HCT116 (cell line): ENCODE measurements at regions not wholly inside any gene's neighbourhood (a gene's known extent, or its start where the extent isn't known, plus 50 kb on each side); places are given as distances from the start of the nearest gene placed in this dataset.

Experiments used
- CTCF ChIP-seq, 3 experiments: fragments of 200-600 bp in 1 of 3; sonication (generic) in 1 of 3; IDR thresholded peaks in 2 of 3; conservative IDR thresholded peaks in 1 of 3; 2 replicates each; pipeline ENCODE4 v1.5.1; 2012 to 2017; ENCODE audit warnings: low read depth in 2 of 3, low read length in 2 of 3, antibody characterized with exemption in 1 of 3, borderline replicate concordance in 1 of 3, control low read depth in 1 of 3, mild to moderate bottlenecking in 1 of 3, mixed read lengths in 1 of 3, mixed run types in 1 of 3, moderate library complexity in 1 of 3; ENCODE audit not compliant: insufficient read depth in 1 of 3
- EZH2 ChIP-seq: fragments of 200-600 bp; sonication (generic); IDR thresholded peaks from 2 replicates; pipeline ENCODE4 v1.6.1; 2017; ENCODE audit warnings: antibody characterized with exemption, mixed run types
- EZH2phosphoT487 ChIP-seq: fragments of 200-600 bp; IDR thresholded peaks from 2 replicates; pipeline ENCODE4 v1.6.1; 2018; ENCODE audit warnings: antibody characterized with exemption, borderline replicate concordance
- MAX ChIP-seq: IDR thresholded peaks from 2 replicates; pipeline ENCODE4 v1.6.1; 2012
- POLR2A ChIP-seq: IDR thresholded peaks from 2 replicates; pipeline ENCODE4 v1.7.0; 2011; ENCODE audit warnings: borderline replicate concordance; ENCODE audit not compliant: insufficient read depth, insufficient read length; ENCODE audit errors: extremely low read depth
- POLR2AphosphoS5 ChIP-seq: IDR thresholded peaks from 2 replicates; pipeline ENCODE4 v1.6.1; 2011; ENCODE audit warnings: mild to moderate bottlenecking, low read depth, low read length, moderate library complexity
- RAD21 ChIP-seq: IDR thresholded peaks from 2 replicates; pipeline ENCODE4 v1.6.1; 2012; ENCODE audit warnings: low read depth, mild to moderate bottlenecking
- REST ChIP-seq: IDR thresholded peaks from 2 replicates; pipeline ENCODE4 v1.6.1; 2012; ENCODE audit warnings: low read depth
- SIN3A ChIP-seq: IDR thresholded peaks from 2 replicates; pipeline ENCODE4 v1.6.1; 2012; ENCODE audit warnings: low read depth
- SP1 ChIP-seq: IDR thresholded peaks from 2 replicates; pipeline ENCODE4 v1.6.1; 2012; ENCODE audit warnings: low read depth
- YY1 ChIP-seq: IDR thresholded peaks from 2 replicates; pipeline ENCODE4 v1.6.1; 2011; ENCODE audit warnings: low read length, low read depth, moderate library complexity, mild to moderate bottlenecking; ENCODE audit not compliant: insufficient replicate concordance; ENCODE audit errors: extremely low read depth
- ZNF274 ChIP-seq: fragments of 200-500 bp; sonication (Bioruptor generic); IDR thresholded peaks from 2 replicates; pipeline ENCODE4 v1.6.1; 2014; ENCODE audit warnings: mild to moderate bottlenecking, low read depth, low read length, inconsistent platforms

- TF ChIP-seq RAD21: no peak
- no peak for TF ChIP-seq YY1
- no peak for TF ChIP-seq CTCF (IDR thresholded peaks at IDR 0.05 in 2 of 3, conservative IDR thresholded peaks at IDR 0.05 in 1 of 3; ENCODE audit: borderline replicate concordance in 1 of 3, insufficient read depth in 1 of 3, low read depth in 2 of 3, low read length in 2 of 3)
- no peak for TF ChIP-seq REST
- TF ChIP-seq MAX: no peak
- TF ChIP-seq POLR2AphosphoS5: no peak
- TF ChIP-seq SIN3A: no peak
- TF ChIP-seq SP1: no peak
- no peak for TF ChIP-seq POLR2A
- TF ChIP-seq EZH2: no peak
- no peak for TF ChIP-seq EZH2phosphoT487
- TF ChIP-seq ZNF274: no peak
Measured at GRCh38 chr5:133896873-133897272, 71.6 kb downstream of the C5orf15 start.
